GM18505 (cell line): ENCODE measurements at regions not wholly inside any gene's neighbourhood (a gene's known extent, or its start where the extent isn't known, plus 50 kb on each side); places are given as distances from the start of the nearest gene placed in this dataset.

Source experiments
- ATAC-seq: cut with Tn5 transposase; IDR thresholded peaks from one replicate; pipeline ENCODE4 v1.9.1; 2021; ENCODE audit not compliant: unreplicated experiment
- POLR2A ChIP-seq: IDR thresholded peaks from 4 replicates; pipeline ENCODE4 v1.6.1; 2011; ENCODE audit warnings: borderline replicate concordance; ENCODE audit not compliant: insufficient read depth, insufficient read length; ENCODE audit errors: extremely low read depth

GRCh38 chr16:51820176-51820575 is 669.1 kb upstream of the SALL1 start:
- no peak for ATAC-seq
- no peak for TF ChIP-seq POLR2A

GRCh38 chr16:51818342-51818944 is 667.4 kb upstream of the SALL1 start:
- no peak for TF ChIP-seq POLR2A
- ATAC-seq = no peak

- no peak for TF ChIP-seq POLR2A
- ATAC-seq = no peak
Measured at GRCh38 chr16:51816929-51817328, 665.9 kb upstream of the SALL1 start.

GRCh38 chr16:51815523-51815922 is 664.5 kb upstream of the SALL1 start:
- ATAC-seq = no peak
- TF ChIP-seq POLR2A = no peak

DNA sequence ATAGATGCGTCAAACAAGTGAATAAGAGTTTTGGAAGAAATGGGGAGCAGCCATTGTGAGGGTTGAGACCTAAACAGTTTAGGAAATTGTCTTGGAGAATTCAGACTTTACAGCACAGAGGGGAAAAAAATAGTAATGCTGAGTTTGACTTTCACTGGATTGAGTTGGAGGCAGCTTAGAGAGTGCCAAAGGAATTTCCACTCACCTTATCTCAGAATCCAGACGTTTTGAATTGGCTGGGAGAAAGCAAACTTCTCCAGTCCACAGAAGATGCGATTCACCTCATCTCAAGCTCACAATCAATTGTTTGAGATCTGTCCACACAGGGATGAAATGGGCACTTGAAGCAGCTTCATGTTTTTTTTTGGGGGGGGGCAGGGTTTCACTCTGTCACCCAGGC is 663.5 kb upstream of the SALL1 start:
- TF ChIP-seq POLR2A = no peak
- no peak for ATAC-seq

DNA sequence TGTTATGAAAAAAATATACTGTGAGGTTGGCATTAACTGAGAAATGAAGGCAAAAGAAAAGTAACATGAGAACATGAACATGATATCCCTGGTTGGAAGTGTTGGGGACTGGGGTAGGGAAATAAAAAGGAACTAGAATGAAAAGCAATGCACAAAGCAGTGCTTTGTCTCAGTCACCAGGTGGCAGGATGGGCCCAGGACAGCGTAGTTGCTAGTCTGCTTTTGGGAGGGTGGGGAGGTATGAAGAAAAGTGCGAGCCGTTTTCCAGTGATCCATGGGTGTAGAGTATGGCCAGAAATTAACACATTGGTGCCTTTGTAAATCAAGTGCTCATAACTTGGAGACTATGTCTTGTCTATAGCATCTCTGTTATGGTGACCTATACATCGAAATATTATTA is 662.5 kb upstream of the SALL1 start:
- ATAC-seq = no peak
- TF ChIP-seq POLR2A = no peak

DNA sequence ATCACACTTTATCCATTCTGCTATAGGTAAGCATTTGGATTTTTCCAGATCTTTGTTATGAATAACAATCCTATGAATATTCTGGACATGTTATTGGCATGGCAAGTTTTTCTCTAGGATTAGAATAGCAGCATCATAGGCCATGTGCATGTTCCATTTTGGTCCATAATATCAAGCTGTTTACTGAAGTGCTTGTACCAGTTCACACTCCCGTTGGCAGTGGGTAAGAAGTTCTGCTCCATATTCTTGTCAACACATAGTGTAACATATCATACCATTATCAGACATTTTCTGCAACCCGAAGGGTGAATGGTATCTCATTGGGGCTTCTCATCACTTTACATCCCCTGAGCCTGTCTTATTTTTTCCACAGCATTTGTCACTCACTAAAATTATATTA is 661.9 kb upstream of the SALL1 start:
- no peak for ATAC-seq
- no peak for TF ChIP-seq POLR2A

- TF ChIP-seq POLR2A = no peak
- ATAC-seq = no peak
Measured at GRCh38 chr16:51807551-51807950, 656.5 kb upstream of the SALL1 start.

GRCh38 chr16:51801635-51802034 is 650.6 kb upstream of the SALL1 start:
- TF ChIP-seq POLR2A = no peak
- ATAC-seq = no peak

DNA sequence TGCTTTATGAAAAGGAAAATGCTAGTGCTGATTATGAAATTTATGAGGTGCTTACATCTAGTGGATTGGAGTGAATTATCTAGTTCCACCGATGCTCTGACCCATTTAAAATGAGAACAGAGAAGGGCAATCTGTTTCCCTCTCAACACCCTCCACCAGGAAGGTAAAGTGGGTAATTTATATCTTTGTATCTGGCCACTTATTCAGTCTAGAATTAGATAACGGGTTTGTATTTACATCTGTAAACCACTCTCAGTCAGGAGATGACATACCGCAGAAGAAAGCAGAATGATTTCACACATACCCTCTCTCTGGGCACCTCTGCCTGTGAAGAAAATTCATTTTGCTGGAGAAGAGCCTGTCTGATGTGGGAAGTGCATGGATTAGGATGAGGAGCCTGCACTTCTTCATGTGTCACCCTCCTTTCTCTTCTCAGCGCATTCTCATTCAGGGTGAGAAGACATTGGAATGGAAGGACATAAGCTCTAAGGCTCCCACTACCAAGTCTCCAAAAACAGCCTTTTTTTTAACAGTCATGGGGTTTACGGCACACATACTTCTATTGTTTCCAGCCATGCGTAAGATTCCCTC is 646.7 kb upstream of the SALL1 start:
- ATAC-seq = no peak
- no peak for TF ChIP-seq POLR2A

DNA sequence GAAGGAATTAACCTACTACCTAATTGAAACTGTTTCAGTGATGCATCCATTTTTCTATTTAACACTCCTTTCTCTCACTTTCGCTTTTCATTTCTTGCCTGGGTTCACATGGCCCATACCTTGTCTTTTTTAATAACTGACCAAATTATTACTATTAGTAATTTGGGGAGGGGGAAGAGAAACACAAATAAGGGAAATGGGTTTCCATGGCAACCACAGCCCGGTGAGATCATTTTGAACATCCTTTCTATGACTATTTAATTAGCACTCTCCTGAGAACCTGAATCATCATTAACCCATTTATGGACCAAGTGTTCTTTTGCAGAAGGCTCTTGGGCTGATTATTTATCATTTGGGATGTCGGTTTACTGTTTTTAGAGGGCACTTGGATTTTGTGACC is 628.2 kb upstream of the SALL1 start:
- TF ChIP-seq POLR2A = no peak
- ATAC-seq = no peak

GRCh38 chr16:51773071-51773890 is 622.2 kb upstream of the SALL1 start:
- no peak for TF ChIP-seq POLR2A
- no peak for ATAC-seq

GRCh38 chr16:51766739-51767138 is 615.7 kb upstream of the SALL1 start:
- TF ChIP-seq POLR2A = no peak
- no peak for ATAC-seq

DNA sequence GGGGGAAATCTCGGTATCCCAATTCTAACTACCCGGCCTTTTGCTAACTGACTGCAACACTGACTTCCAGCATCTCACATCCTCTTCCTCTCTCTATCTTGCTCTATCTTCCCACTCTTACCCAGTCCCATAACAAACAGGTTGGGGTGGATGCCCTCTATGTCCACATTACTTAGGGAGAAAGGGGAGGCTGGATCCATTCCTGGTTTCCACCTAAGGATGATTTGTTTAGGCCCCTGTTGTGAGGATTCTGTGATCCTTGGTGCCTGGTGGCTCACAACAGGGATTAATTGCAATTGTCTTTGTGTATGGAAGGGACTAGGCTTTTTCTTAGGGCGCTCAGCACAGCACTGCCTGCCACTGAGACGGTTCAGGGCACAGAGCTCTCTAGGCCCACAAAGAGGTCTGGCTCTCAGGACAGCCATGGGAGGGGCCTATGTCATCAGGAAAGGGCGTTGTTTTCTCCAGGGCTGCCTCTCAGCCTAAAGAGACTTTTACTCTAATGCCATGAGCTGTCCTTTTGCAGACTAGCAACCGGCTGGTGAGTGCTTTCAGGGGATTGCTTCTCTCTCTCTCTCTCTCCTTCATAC is 612.1 kb upstream of the SALL1 start:
- ATAC-seq = no peak
- TF ChIP-seq POLR2A = no peak

- ATAC-seq = peak; percentile 97
Measured at GRCh38 chr16:51762081-51762996, 611.3 kb upstream of the SALL1 start.

More at GRCh38 chr16:51762081-51762996, 611.3 kb upstream of the SALL1 start:
- no peak for TF ChIP-seq POLR2A
